ENCODE measurements at regions not wholly inside any gene's neighbourhood (a gene's known extent, or its start where the extent isn't known, plus 50 kb on each side); places are given as distances from the start of the nearest gene placed in this dataset.

DNA sequence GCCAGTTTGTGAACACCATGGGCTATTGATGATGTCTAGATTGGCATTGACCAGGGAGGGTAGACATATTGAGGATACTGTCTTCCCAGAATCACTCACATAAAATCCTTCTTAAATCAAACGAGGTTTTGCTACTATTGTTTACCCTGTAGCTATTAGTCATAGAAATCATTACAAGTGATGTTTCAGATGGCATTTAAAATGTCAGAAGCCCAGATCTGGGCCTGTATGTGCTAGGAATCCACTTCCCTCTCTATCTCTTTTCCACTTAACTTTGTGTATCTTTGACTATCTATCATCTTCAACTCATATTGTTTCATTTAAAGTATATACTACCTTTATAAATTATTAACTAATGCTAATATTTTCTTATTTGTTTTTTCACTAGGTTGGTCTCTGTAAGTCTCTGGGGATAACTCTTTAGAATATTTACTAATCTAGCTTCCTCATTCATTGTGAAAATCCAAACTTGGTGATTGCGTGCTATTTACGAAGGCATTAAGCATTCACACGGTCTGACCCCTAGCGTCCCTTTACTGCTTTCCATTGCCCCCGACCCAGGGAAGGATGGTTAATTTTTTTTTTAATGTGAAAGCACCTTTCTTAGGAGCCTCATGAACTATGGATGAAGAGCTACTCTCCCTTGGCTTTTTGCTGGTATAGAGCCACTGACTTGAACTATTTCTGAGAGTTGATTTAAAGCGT, 281.8 kb downstream of the GPATCH2 start:
- Histone ChIP-seq H3K36me3 (no peaks in the 10 kb centered on the region), H3K4me3 (no peak overlapping the region), H3K9me3 (no peaks in the 10 kb centered on the region), H3K27ac (no peak overlapping the region), H3K4me1 (no peaks in the 10 kb centered on the region), H3K27me3 (no peaks in the 10 kb centered on the region)
- ATAC-seq: no peak
- in situ Hi-C loops (cut with MboI; ENCODE audit: low sequenced_read_pairs in 4 of 4): no loop called here
- no peak for TF ChIP-seq POLR2A (IDR thresholded peaks at IDR 0.05)
- TF ChIP-seq, protein P1, sequence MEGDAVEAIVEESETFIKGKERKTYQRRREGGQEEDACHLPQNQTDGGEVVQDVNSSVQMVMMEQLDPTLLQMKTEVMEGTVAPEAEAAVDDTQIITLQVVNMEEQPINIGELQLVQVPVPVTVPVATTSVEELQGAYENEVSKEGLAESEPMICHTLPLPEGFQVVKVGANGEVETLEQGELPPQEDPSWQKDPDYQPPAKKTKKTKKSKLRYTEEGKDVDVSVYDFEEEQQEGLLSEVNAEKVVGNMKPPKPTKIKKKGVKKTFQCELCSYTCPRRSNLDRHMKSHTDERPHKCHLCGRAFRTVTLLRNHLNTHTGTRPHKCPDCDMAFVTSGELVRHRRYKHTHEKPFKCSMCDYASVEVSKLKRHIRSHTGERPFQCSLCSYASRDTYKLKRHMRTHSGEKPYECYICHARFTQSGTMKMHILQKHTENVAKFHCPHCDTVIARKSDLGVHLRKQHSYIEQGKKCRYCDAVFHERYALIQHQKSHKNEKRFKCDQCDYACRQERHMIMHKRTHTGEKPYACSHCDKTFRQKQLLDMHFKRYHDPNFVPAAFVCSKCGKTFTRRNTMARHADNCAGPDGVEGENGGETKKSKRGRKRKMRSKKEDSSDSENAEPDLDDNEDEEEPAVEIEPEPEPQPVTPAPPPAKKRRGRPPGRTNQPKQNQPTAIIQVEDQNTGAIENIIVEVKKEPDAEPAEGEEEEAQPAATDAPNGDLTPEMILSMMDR (IDR thresholded peaks at IDR 0.05 in 4 of 5, conservative IDR thresholded peaks at IDR 0.05 in 1 of 5): no peak
- no peak for DNase-seq
- intact Hi-C loops (cut with DNase I; ENCODE audit: low total_unique reads): no loop called here

DNA sequence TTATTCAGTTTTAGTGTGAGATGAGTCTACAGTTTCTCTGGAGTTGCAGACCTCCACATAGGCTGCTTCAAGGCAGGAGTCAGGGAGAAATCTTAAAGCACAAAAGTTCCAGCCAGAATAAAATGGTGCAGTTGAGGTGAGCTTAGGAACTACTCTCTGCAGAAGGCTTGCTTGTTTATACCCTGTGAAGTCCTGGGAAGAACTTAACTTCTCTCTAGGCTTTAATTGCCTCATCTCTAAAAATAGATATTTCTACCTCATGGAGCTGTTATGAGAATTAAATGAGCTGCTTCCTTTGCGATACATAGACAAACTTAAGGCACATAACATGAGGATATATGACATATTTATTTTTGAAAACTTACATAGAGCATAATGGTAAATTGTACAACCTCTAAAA, 286.2 kb downstream of the GPATCH2 start:
- no peaks in the 10 kb centered on the region for H3K36me3 ChIP-seq
- no peak overlapping the region for H3K4me3 ChIP-seq
- no peaks in the 10 kb centered on the region for H3K4me1 ChIP-seq
- no peaks in the 10 kb centered on the region for H3K9me3 ChIP-seq
- H3K27ac ChIP-seq: no peak overlapping the region
- TF ChIP-seq, protein P1 (IDR thresholded peaks at IDR 0.05 in 4 of 5, conservative IDR thresholded peaks at IDR 0.05 in 1 of 5): no peak
- TF ChIP-seq POLR2A (IDR thresholded peaks at IDR 0.05): no peak
- ATAC-seq (no peak), DNase-seq (no peak)
- in situ Hi-C loops (cut with MboI; ENCODE audit: low sequenced_read_pairs in 4 of 4) (no loop called here), intact Hi-C loops (cut with DNase I; ENCODE audit: low total_unique reads) (no loop called here)
- no peaks in the 10 kb centered on the region for H3K27me3 ChIP-seq

DNA sequence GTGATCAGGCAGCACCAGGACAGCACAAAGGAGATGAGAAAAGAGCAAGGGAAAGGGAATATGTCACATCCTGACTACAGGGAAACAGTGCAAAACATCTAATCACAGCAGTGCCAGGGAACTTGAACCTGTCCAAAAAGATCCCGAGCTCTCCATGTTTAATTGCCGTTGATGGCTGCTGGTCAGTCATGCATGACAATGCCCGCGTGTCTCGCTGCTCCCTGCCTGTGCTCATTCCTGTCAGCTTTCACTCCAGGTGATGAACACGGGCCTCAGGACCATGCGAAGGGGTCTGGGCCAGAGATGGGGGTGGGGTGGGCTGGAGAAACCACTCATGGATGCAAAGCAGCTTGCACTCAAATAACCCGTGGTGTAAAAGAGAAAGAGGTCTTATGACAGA, 287.0 kb downstream of the GPATCH2 start:
- Histone ChIP-seq H3K4me3 (no peak overlapping the region), H3K9me3 (no peaks in the 10 kb centered on the region), H3K27ac (no peak overlapping the region), H3K27me3 (no peaks in the 10 kb centered on the region), H3K4me1 (no peaks in the 10 kb centered on the region), H3K36me3 (no peaks in the 10 kb centered on the region)
- ATAC-seq (no peak), DNase-seq (no peak)
- no peak for TF ChIP-seq POLR2A (IDR thresholded peaks at IDR 0.05)
- TF ChIP-seq, protein P1 (IDR thresholded peaks at IDR 0.05 in 4 of 5, conservative IDR thresholded peaks at IDR 0.05 in 1 of 5): no peak
- intact Hi-C loops (cut with DNase I; ENCODE audit: low total_unique reads): no loop called here
- in situ Hi-C loops (cut with MboI; ENCODE audit: low sequenced_read_pairs in 4 of 4): no loop called here

DNA sequence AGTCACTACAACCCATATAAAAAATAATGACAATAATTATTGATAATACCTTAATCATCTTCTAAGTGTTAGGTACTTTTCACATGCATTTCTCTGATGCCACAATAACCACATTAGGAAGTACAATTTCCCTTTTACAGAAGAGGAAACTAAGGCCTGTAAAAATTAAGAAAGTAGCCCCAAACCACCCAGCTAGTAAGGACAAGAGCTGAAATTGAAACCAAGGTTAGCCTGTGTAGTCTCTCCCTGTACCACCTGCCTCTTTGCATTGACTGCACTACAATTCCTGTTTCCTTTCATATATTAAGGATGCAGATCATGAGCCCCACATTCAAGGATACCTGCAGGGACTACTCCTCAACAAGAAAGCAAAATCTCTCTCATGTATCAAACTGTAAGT, 288.8 kb downstream of the GPATCH2 start:
- no peaks in the 10 kb centered on the region for H3K4me1 ChIP-seq
- intact Hi-C loops (cut with DNase I; ENCODE audit: low total_unique reads): no loop called here
- no peaks in the 10 kb centered on the region for H3K36me3 ChIP-seq
- H3K27ac ChIP-seq: no peak overlapping the region
- in situ Hi-C loops (cut with MboI; ENCODE audit: low sequenced_read_pairs in 4 of 4): no loop called here
- ATAC-seq: no peak
- H3K27me3 ChIP-seq: no peaks in the 10 kb centered on the region
- H3K9me3 ChIP-seq: no peaks in the 10 kb centered on the region
- no peak for DNase-seq
- no peak overlapping the region for H3K4me3 ChIP-seq
- TF ChIP-seq, protein P1 (IDR thresholded peaks at IDR 0.05 in 4 of 5, conservative IDR thresholded peaks at IDR 0.05 in 1 of 5): no peak
- TF ChIP-seq POLR2A (IDR thresholded peaks at IDR 0.05): no peak

DNA sequence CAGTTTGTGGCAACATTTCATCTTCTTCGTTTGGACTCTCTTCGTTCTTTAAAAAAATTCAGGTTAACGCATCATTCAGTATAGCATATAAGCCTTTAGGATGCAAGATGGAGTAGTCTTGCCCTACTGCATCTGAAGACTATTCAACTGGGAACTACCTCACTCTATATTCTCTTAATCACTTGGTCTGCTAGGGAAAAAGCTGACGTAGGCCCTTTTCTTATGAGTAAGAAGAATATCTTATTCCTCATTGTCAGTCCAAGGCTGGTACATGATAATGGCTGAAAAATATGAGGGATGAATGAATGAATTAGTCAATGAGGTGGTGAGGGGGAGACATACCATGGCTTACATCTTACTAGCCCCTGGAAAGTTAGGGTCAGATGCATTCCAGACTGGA, 294.2 kb downstream of the GPATCH2 start:
- DNase-seq (no peak), ATAC-seq (no peak)
- Histone ChIP-seq H3K27me3 (no peaks in the 10 kb centered on the region), H3K4me3 (no peak overlapping the region), H3K4me1 (no peaks in the 10 kb centered on the region), H3K9me3 (no peaks in the 10 kb centered on the region), H3K27ac (no peak overlapping the region), H3K36me3 (no peaks in the 10 kb centered on the region)
- TF ChIP-seq, protein P1 (IDR thresholded peaks at IDR 0.05 in 4 of 5, conservative IDR thresholded peaks at IDR 0.05 in 1 of 5): no peak
- no peak for TF ChIP-seq POLR2A (IDR thresholded peaks at IDR 0.05)
- in situ Hi-C loops (cut with MboI; ENCODE audit: low sequenced_read_pairs in 4 of 4) (no loop called here), intact Hi-C loops (cut with DNase I; ENCODE audit: low total_unique reads) (no loop called here)
